ENCODE measurements at regions not wholly inside any gene's neighbourhood (a gene's known extent, or its start where the extent isn't known, plus 50 kb on each side); places are given as distances from the start of the nearest gene placed in this dataset.

GRCh38 chr9:22354699-22355384 lies 91.8 kb upstream of the DMRTA1 start:
- Mint-ChIP-seq H3K9me3 (peaks cover 8% of the 10 kb centered on the region), H3K4me1 (no peaks in the 10 kb centered on the region), H3K36me3 (ENCODE audit: low read depth) (no peaks in the 10 kb centered on the region), H3K27me3 (no peaks in the 10 kb centered on the region), H3K4me3 (no peak overlapping the region), H3K27ac (no peak overlapping the region)
- intact Hi-C loops (cut with micrococcal nuclease) = no loop called here
- DNase-seq = no peak

DNA sequence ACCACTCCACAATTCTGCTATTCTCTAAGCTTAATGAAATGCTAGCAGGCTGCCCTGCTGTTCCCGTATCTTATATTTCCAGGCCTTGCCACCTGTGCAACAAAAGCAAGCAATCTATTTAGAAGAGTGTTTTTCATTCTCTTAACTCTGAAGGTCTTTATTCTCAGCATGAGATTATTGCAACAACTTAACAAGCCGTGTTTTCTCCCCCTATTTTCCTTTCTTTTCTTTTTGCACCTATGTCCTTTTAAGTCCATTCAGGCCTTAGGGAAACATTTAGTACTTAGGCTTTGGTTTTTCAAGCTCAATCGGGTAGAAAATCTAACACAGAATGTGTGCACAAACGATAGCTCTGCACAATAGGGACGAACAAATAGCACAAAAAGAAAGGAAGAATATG lies 89.6 kb upstream of the DMRTA1 start:
- Mint-ChIP-seq H3K4me3 (no peak overlapping the region), H3K27me3 (no peaks in the 10 kb centered on the region), H3K36me3 (ENCODE audit: low read depth) (no peaks in the 10 kb centered on the region), H3K27ac (no peak overlapping the region), H3K9me3 (peaks cover 8% of the 10 kb centered on the region), H3K4me1 (no peaks in the 10 kb centered on the region)
- DNase-seq = no peak
- intact Hi-C loops (cut with micrococcal nuclease) = no loop called here

DNA sequence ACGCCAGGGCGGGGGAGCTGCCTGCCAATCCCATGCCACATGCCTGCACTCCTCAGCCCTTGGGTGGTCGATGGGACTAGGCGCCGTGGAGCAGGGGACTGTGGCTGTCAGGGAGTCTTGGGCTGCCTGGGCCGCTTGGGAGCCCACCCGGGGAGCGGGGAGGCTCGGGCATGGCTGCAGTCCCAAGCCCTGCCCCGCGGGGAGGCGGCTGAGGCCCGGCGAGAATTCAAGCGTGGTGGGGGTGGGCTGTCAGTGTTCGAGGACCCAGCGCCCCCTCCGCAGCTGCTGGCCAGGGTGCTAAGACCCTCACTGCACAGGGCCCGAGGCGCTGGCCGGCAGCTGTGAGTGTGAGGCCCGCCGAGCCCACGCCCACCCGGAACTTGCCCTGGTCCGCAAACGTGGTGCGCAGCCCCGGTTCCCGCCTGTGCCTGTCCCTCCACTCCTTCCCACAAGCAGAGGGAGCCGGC lies 83.2 kb upstream of the DMRTA1 start:
- Mint-ChIP-seq H3K4me3 (no peak overlapping the region), H3K4me1 (no peaks in the 10 kb centered on the region), H3K9me3 (peaks cover 3% of the 10 kb centered on the region), H3K27ac (no peak overlapping the region), H3K36me3 (ENCODE audit: low read depth) (no peaks in the 10 kb centered on the region), H3K27me3 (no peaks in the 10 kb centered on the region)
- no peak for DNase-seq
- intact Hi-C loops (cut with micrococcal nuclease) = no loop called here

DNA sequence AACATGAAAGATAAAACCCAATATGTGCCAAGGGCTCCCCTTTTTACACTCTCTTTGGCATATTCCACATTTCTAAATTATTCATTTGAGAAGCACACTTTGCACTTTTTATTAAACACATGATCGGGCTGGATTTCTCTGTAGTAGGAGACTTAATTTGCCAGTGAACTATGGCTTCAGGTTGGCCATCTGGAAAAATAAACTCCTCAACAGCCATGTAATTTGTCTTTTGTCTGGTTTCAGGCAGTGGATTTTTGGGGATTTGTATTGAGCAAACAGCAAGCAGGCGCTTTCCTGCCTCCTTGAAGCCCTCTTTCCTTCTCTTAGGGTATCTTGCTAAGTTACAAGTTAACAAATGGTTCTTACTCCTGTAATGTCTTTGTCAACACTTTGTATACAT lies 73.0 kb upstream of the DMRTA1 start:
- Mint-ChIP-seq H3K4me1 (no peaks in the 10 kb centered on the region), H3K36me3 (ENCODE audit: low read depth) (no peaks in the 10 kb centered on the region), H3K9me3 (no peaks in the 10 kb centered on the region), H3K4me3 (no peak overlapping the region), H3K27me3 (no peaks in the 10 kb centered on the region), H3K27ac (no peak overlapping the region)
- DNase-seq = no peak
- intact Hi-C loops (cut with micrococcal nuclease) = no loop called here

GRCh38 chr9:22374051-22374450 lies 72.6 kb upstream of the DMRTA1 start:
- DNase-seq = no peak
- H3K4me3 Mint-ChIP-seq = no peak overlapping the region
- no peaks in the 10 kb centered on the region for H3K9me3 Mint-ChIP-seq
- H3K4me1 Mint-ChIP-seq = no peaks in the 10 kb centered on the region
- H3K27me3 Mint-ChIP-seq = no peaks in the 10 kb centered on the region
- intact Hi-C loops (cut with micrococcal nuclease) = no loop called here
- H3K36me3 Mint-ChIP-seq (ENCODE audit: low read depth) = no peaks in the 10 kb centered on the region
- no peak overlapping the region for H3K27ac Mint-ChIP-seq

GRCh38 chr9:22379272-22379671 lies 67.4 kb upstream of the DMRTA1 start:
- H3K4me3 Mint-ChIP-seq = no peak overlapping the region
- H3K9me3 Mint-ChIP-seq = no peaks in the 10 kb centered on the region
- no peak for DNase-seq
- no peaks in the 10 kb centered on the region for H3K4me1 Mint-ChIP-seq
- no peaks in the 10 kb centered on the region for H3K36me3 Mint-ChIP-seq (ENCODE audit: low read depth)
- intact Hi-C loops (cut with micrococcal nuclease) = no loop called here
- H3K27ac Mint-ChIP-seq = no peak overlapping the region
- H3K27me3 Mint-ChIP-seq = no peaks in the 10 kb centered on the region

DNA sequence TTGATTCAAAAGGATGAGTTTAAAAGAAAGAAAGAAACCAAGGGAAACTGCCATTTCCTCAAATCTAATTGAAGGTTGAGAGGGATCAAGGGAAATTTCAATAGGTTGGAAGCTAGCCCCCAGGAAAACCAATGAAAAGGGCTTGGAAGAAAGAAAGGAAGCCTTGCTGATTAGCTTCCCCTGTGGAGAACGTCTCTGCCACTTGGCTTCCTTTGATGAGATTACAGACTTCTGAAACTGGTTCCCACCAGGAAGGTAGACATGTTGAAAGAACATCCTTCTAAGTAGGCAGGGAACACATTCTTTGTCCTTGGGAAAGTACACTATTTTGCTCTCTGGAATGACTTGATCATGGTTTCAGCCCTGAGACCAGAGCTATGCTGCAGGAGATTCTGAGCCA lies 65.5 kb upstream of the DMRTA1 start:
- Mint-ChIP-seq H3K4me3 (no peak overlapping the region), H3K4me1 (no peaks in the 10 kb centered on the region), H3K27ac (no peak overlapping the region), H3K9me3 (no peaks in the 10 kb centered on the region), H3K36me3 (ENCODE audit: low read depth) (no peaks in the 10 kb centered on the region), H3K27me3 (no peaks in the 10 kb centered on the region)
- no peak for DNase-seq
- intact Hi-C loops (cut with micrococcal nuclease) = no loop called here

- Mint-ChIP-seq H3K9me3 (no peaks in the 10 kb centered on the region), H3K4me1 (no peaks in the 10 kb centered on the region), H3K27me3 (no peaks in the 10 kb centered on the region), H3K27ac (no peak overlapping the region), H3K4me3 (no peak overlapping the region), H3K36me3 (ENCODE audit: low read depth) (no peaks in the 10 kb centered on the region)
- no peak for DNase-seq
- intact Hi-C loops (cut with micrococcal nuclease) = no loop called here
Observed at GRCh38 chr9:22382331-22382730, 64.3 kb upstream of the DMRTA1 start.

DNA sequence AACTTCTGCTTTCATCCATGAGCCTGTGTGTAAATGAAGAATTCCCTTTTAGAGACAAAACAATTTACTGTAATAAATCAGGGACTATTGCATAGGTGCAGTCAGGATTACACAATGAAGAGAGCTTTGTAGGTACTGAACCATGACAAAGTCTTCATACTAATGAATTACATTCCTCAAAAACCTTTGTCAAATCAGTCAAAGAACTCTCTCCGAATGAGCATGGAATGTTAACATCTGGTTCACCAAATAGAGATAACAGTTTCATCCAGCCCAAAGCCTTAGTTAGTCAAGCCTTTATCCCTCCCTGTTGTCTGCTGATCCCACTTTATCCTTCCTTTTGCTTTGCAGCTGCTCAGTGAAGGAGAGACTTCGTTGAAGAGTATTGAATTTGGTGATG lies 62.9 kb upstream of the DMRTA1 start:
- no peak overlapping the region for H3K27ac Mint-ChIP-seq
- H3K4me1 Mint-ChIP-seq = no peaks in the 10 kb centered on the region
- H3K36me3 Mint-ChIP-seq (ENCODE audit: low read depth) = no peaks in the 10 kb centered on the region
- H3K27me3 Mint-ChIP-seq = no peaks in the 10 kb centered on the region
- intact Hi-C loops (cut with micrococcal nuclease) = no loop called here
- H3K9me3 Mint-ChIP-seq = no peaks in the 10 kb centered on the region
- H3K4me3 Mint-ChIP-seq = no peak overlapping the region
- DNase-seq = no peak

DNA sequence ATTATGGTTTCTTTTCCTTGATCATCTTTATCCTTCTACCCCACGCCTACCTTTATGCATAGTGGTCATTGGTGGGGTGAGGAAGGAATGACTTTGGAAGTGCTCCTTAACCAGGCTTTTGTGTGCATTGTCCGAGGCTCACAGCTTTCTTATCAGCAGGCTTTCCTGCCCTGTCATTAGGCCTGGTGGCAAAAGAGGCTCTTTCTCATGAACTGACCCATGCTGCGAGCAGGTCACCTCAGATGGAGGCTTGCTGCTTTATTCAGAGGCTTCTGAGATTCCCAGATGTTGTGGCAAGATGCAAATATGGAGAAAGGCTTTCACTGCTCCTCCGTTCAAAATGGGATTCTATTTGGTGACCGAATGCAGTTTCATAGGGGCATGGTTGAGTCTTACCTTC lies 57.4 kb upstream of the DMRTA1 start:
- H3K4me3 Mint-ChIP-seq = no peak overlapping the region
- no peak overlapping the region for H3K27ac Mint-ChIP-seq
- intact Hi-C loops (cut with micrococcal nuclease) = no loop called here
- DNase-seq = no peak
- no peaks in the 10 kb centered on the region for H3K36me3 Mint-ChIP-seq (ENCODE audit: low read depth)
- H3K27me3 Mint-ChIP-seq = no peaks in the 10 kb centered on the region
- no peaks in the 10 kb centered on the region for H3K4me1 Mint-ChIP-seq
- no peaks in the 10 kb centered on the region for H3K9me3 Mint-ChIP-seq

- Mint-ChIP-seq H3K4me1 (no peaks in the 10 kb centered on the region), H3K27me3 (no peaks in the 10 kb centered on the region), H3K27ac (no peak overlapping the region), H3K9me3 (no peaks in the 10 kb centered on the region), H3K4me3 (no peak overlapping the region), H3K36me3 (ENCODE audit: low read depth) (no peaks in the 10 kb centered on the region)
- intact Hi-C loops (cut with micrococcal nuclease) = no loop called here
- DNase-seq = no peak
Observed at GRCh38 chr9:22392523-22392922, 54.1 kb upstream of the DMRTA1 start.

DNA sequence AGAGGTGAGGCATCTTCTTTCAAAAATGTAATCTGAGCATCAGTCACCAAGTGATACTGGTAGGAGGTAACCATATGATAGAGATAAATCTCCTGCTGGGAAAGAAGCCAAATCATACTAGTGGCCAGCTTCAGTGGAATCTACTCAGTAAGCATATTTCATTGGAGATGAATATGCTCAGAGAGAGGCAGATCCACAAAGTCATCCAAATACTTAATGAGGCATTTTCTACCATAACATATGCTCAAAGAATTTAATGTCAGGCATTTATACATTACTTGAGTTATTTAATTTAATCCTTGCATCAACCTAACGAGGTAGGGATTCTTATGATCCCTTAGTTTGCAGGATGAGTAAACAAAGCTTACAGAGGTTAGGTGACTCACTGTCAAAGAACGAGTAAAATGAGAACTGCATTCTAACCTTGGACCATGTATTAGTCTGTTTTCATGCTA lies 50.9 kb upstream of the DMRTA1 start:
- no peak overlapping the region for H3K27ac Mint-ChIP-seq
- intact Hi-C loops (cut with micrococcal nuclease) = no loop called here
- H3K4me1 Mint-ChIP-seq = no peaks in the 10 kb centered on the region
- H3K36me3 Mint-ChIP-seq (ENCODE audit: low read depth) = no peaks in the 10 kb centered on the region
- no peaks in the 10 kb centered on the region for H3K27me3 Mint-ChIP-seq
- DNase-seq = no peak
- H3K4me3 Mint-ChIP-seq = no peak overlapping the region
- H3K9me3 Mint-ChIP-seq = no peaks in the 10 kb centered on the region
